GM23248 (cell line): ENCODE measurements at regions not wholly inside any gene's neighbourhood (a gene's known extent, or its start where the extent isn't known, plus 50 kb on each side); places are given as distances from the start of the nearest gene placed in this dataset.

Experiments used
- EZH2 ChIP-seq: fragments of 200-600 bp; sonication (generic); IDR thresholded peaks from 2 replicates; pipeline ENCODE4 v1.6.1; 2018; ENCODE audit warnings: antibody characterized with exemption, mild to moderate bottlenecking; ENCODE audit not compliant: insufficient read depth, poor library complexity, severe bottlenecking
- EZH2phosphoT487 ChIP-seq: fragments of 200-600 bp; sonication (generic); IDR thresholded peaks from 2 replicates; pipeline ENCODE4 v1.6.1; 2018; ENCODE audit warnings: antibody characterized with exemption, moderate library complexity, mild to moderate bottlenecking, low read depth; ENCODE audit not compliant: insufficient read depth

- no peak for TF ChIP-seq EZH2
- no peak for TF ChIP-seq EZH2phosphoT487
These were observed 246.1 kb upstream of the TUT7 start for GRCh38 chr9:86600291-86600690.
